VCaP (cell line): ENCODE measurements at regions not wholly inside any gene's neighbourhood (a gene's known extent, or its start where the extent isn't known, plus 50 kb on each side); places are given as distances from the start of the nearest gene placed in this dataset.

Experiments
- H3K27ac ChIP-seq: fragments of 450-650 bp; 2 replicates; pipeline ENCODE4 v1.5.1; 2017
- TF ChIP-seq, protein P1 (sequence below): fragments of 450-650 bp; conservative IDR thresholded peaks from 2 replicates; pipeline ENCODE4 v1.5.1; 2017; ENCODE audit warnings: mild to moderate bottlenecking, moderate library complexity

DNA sequence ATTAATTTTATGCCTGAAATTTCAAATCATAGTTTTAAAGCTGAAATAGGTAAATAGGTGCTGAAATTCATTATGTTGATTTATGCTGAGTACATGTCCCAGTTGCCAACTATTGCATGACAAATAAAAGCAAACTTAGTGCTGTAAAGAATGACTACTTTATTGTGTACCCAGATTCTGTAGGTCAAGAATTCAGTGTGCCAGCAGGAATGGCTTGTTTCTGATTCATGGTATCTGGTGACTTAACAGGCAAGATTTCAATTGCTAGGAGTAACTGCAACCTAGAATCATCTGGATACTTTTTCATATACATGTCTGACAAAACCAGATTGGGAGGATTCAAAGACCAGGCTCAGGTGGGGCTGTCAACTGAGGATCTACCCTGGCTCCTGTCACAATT is 678.4 kb upstream of the ADAMTS5 start:
- H3K27ac ChIP-seq, result peak overlapping the region; percentile 10; the same call in 1 of the 2 replicates
- TF ChIP-seq, protein P1, sequence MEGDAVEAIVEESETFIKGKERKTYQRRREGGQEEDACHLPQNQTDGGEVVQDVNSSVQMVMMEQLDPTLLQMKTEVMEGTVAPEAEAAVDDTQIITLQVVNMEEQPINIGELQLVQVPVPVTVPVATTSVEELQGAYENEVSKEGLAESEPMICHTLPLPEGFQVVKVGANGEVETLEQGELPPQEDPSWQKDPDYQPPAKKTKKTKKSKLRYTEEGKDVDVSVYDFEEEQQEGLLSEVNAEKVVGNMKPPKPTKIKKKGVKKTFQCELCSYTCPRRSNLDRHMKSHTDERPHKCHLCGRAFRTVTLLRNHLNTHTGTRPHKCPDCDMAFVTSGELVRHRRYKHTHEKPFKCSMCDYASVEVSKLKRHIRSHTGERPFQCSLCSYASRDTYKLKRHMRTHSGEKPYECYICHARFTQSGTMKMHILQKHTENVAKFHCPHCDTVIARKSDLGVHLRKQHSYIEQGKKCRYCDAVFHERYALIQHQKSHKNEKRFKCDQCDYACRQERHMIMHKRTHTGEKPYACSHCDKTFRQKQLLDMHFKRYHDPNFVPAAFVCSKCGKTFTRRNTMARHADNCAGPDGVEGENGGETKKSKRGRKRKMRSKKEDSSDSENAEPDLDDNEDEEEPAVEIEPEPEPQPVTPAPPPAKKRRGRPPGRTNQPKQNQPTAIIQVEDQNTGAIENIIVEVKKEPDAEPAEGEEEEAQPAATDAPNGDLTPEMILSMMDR, result no peak

DNA sequence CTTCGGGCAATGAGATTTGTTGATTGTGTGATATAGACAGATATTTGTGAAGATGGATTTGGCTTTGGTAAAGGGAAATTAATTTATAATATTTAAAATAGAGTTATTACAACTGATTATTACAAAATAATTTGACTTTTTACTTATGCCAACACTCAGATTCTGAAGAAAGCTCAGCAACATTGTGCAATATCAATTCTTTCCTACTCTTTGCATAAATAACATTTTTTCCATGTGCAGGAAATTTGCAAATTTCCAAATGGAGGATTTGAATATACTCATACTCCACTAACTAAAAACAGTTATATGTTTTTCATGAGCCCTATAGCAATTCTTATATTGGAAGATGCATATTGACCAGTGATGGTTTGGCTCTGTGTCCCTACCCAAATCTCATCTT is 676.4 kb upstream of the ADAMTS5 start:
- TF ChIP-seq, protein P1, result no peak
- no peak overlapping the region for H3K27ac ChIP-seq

- H3K27ac ChIP-seq, result no peak overlapping the region
- TF ChIP-seq, protein P1, result no peak
Measured at GRCh38 chr21:27639286-27639685, 672.4 kb upstream of the ADAMTS5 start.

- H3K27ac ChIP-seq, result no peak overlapping the region
- TF ChIP-seq, protein P1, result no peak
Measured at GRCh38 chr21:27636656-27637055, 669.8 kb upstream of the ADAMTS5 start.

DNA sequence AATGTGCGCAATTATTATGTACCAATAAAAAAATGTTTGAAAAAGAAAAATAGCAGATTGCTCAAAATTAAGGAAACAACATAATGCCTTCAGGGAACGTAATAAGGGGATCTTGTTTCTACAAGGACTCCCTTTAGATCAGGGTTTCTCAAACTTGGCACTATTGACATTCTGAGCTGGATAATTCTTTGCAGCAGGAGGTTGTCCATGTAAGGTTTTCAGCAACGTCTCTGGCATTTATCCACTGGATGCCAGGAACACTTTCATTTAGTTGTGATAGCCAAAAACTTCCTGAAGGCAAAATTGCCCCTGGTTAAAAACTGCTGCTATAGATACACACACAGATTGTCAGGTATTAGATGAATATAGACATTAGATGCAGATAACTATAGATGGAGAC is 666.7 kb upstream of the ADAMTS5 start:
- TF ChIP-seq, protein P1, result no peak

GRCh38 chr21:27631471-27631870 is 664.6 kb upstream of the ADAMTS5 start:
- no peak overlapping the region for H3K27ac ChIP-seq
- TF ChIP-seq, protein P1, result no peak

More for the DNA sequence above, 666.7 kb upstream of the ADAMTS5 start:
- H3K27ac ChIP-seq, result no peak overlapping the region

DNA sequence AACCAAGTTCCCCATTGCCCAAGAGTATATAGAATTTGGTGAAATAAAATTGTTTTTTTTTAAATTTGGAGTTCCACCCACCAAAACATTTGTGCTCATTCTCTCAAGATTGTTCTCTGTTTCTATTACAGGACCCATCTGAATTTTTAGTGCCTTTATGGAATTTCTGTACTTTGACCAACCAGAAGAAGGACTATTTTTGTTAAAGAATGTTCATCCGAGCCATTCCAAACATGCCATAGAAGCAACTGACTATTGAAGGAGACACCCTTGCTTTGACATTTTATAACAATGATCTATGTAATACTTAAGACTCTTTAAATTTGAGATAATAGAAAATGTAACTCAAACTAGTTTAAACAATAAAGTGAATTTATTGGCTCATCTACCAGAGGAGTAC is 655.7 kb upstream of the ADAMTS5 start:
- TF ChIP-seq, protein P1, result no peak
- H3K27ac ChIP-seq, result no peak overlapping the region

- H3K27ac ChIP-seq, result no peak overlapping the region
- TF ChIP-seq, protein P1, result no peak
Measured at GRCh38 chr21:27614231-27614630, 647.3 kb upstream of the ADAMTS5 start.
